DMS114 treated with DMSO at 0.1 percent for 48 hours (cell line): ENCODE measurements at regions not wholly inside any gene's neighbourhood (a gene's known extent, or its start where the extent isn't known, plus 50 kb on each side); places are given as distances from the start of the nearest gene placed in this dataset.
"Not testable (repeated sequence)": the region's sequence is repeated elsewhere in the genome, so short reads cannot be mapped to it uniquely, and the experiment has no call there.

Source experiments
- DNase-seq: peaks from one replicate; lab custom pipeline; 2025; ENCODE audit not compliant: unreplicated experiment; lab: John Stamatoyannopoulos, UW

DNA sequence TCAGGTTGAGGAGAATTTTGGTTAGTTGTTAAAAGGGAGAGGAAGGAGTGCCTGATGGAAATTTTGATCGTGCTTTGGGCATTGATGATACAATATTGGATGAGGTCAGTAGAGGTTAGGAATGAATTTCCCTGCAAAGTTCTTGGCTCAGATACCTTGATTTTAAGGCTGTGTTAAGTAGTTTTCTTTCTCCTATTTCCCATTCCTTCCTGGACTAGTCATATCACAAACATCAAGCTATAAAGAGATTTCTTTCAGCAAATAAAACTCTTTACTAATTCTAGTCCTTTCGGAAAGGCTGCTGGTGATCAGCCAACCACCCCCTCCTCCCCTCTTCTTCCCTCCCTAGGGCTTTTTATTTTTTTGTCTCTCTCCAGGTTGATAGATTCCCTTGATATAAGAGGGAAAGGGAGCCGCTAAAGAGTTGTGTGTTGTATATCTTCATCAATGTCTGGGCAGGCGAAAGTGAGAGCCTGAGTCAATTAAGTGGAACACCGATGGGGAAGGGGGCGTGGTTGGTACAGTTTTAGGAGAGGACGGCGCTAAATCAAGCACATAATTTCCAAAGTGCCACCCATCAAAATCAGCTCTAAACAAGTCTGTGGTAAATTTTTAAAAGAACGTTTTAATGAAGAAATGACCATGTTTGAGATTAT is 100.1 kb upstream of the PLXNA2 start:
- DNase-seq: no peak

DNA sequence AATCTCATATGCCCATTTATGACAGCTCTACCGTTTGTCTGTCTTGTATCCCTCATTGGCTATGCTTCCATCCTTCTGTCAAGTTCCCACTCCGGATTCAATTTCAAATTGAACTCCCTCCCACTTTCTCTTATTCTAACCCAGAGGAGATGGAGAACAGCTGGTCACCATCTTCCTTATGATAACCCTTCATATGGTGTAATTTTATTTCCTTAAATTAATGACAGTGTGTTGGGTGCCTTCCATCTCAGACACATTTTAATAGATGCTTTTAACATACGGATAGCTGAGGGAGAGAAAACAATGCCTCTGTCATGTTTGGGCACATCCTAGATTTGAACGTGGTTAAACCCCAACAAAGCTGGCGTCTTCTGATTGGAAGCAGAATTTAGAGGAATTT is 103.0 kb upstream of the PLXNA2 start:
- DNase-seq: no peak

DNA sequence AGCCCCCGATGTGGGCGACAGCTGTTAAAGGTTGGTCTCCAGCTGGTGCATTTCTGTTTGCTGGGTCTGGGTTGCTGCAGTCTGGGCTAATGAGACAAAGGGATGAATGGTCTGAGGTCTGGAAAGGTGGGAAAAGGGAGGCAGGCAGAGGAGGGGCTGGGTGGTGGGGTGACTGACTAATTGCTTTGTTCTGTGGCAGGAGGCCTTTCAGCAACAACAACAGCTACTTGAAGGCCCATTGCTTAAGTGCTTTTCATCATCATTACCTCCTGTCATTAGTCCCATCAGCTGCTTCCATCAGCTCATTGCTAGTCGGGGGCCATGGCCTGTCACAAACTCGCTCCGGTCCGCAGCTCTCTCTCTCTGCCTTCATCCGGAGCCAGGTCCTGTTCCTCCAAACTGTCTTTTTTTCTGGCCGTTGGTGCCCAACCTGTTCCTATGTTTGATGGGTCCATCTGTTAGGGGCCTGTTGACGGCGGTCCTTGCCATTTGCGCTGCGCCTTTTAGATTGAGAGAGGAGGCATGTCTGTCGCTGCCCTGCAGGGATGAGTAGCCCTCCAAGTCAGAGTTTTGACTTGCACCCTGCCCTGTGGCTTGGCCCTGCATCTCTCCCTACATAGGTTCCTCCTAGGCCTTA is 105.6 kb upstream of the PLXNA2 start:
- no peak for DNase-seq

DNA sequence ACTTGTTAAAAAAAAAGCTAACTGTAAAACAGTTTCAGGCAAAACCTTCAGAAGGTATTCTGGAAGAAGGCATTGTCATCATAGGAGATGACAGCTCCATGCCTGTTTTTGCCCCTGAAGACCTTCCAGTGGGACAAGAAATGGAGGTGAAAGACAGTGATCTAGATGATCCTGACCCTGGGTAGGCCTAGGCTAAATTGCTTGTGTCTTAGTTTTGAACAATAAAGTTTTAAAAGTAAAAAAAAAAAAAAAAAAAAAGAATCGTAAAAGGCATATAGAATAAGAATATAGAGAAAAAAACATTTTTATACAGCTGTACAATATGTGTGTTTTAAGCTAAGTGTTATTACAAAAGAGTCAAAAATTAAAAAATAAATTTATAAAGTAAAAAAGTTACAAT is 106.6 kb upstream of the PLXNA2 start:
- no peak for DNase-seq

DNA sequence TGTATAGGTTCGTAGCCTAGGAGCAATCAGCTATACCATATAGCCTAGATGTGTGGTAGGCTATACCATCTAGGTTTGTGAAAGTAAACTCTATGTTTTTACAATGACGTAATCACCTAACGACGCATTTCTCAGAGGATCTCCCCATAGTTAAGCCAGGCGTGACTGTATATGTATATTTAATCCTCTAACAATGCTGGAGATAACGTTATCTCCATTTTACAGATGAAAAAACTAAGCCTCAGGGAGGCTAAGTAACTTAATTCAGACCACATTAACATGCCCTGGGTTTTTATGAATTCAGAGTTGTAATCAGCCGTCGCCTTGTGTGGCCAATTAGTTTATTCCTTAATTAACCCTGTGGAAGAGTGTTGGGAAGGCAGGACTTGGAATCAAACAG is 107.7 kb upstream of the PLXNA2 start:
- no peak for DNase-seq

DNA sequence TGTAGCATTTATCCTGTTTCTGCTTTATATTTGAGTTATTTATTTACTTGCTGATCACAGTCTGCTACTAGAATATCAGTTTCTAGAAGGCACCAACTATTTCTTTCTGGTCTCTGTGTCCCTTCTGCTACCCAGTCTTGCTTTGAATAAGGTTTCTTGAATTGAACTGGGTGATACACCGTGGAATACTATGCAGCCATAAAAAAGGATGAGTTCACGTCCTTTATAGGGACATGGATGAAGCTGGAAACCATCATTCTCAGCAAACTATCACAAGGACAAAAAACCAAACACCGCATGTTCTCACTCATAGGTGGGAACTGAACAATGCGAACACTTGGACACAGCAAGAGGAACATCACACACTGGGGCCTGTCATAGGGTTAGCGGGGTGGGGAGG is 109.6 kb upstream of the PLXNA2 start:
- DNase-seq: not testable (repeated sequence)

DNA sequence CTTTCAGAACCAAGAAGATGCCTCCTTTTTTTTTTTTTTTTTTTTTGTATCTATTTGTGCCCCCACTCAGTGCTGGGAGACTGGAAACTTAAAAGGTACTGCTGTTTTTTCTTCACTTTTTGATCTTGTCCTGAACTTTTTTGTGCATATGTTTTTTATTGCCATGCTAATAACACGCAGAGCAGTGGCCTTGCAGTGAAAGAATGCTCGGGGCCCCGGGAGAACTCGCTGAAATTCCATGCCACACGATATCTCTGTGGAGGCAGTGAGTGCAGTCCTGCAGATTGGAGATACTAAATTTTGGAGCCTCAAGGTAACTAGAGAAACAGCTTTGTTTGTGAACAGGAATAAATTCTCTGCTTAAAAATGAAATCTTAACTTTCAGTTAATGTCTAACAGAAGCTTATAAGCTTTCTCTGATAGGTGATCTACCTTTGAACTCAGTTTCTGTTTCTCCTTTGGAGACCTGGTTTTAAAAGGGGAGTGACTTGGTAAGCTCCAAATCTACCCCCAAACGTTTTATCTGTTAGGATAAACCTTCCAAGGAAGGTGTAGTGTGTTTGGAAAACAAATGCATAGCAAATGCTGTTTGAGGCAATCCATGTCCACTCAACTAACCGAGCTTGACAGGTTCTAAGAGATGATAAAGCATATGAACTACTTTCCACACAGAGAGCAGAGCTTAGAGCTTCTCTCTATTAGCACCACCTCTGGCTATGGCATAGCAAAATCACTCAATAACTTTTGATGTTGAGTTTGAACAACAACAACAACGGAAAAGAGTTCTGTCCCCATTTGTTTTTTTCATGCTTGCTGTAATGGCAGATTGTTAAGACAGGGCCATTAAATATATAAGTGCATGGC is 113.7 kb upstream of the PLXNA2 start:
- no peak for DNase-seq

DNA sequence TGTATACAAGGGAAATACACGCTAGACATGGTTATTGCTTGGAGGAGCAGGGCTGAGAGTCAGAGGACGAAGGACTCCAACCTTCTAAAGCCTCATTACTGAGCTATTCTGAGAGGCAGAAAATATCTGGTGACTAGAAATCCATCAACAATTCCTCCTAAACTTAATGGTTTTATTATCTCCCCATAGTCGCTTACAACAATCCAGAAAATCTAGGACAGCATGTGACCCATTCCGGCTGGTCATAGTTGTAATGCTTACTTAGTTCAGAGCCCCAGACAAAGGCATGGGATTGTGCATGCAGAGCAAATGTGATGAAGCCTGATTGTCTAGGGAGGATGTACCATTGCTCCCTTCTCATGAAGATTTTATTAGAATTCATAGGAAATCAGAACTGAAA is 114.5 kb upstream of the PLXNA2 start:
- no peak for DNase-seq

DNA sequence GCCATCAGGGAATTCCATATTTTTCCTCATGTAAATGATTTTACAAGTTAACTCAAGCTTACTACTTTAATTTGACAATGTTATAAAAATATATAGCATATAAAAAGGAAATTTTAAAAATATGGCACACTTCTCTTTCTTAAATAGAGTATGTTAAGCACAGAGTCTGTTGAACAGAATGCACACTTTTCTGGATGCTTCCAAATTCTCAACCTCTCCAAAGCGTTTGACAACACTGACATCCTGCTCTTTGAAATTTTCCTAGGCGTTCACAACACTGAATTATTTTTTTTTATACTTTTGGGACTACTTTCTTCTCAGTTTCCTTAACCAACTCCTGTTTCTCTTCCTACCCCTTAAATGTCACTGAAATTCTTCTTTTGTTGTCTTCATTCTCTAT is 117.8 kb upstream of the PLXNA2 start:
- no peak for DNase-seq

DNA sequence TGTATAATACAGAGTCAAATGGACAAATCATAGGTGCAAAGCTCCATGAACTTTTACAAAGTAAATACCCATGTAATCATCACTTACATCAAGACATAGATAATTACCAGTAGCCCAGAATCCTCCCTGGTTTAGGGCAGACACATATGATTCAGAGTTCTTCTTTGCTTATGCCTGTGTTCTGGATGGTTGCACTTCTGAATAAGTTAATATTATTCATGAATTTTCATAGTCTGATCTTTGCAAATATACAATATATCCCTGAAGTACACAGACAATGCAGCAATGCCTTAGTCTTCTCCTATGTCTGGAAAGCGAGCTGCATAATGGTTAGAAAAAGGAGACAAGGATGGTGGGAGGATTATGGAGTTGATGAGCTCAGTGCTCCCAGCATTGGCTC is 122.4 kb upstream of the PLXNA2 start:
- no peak for DNase-seq

DNA sequence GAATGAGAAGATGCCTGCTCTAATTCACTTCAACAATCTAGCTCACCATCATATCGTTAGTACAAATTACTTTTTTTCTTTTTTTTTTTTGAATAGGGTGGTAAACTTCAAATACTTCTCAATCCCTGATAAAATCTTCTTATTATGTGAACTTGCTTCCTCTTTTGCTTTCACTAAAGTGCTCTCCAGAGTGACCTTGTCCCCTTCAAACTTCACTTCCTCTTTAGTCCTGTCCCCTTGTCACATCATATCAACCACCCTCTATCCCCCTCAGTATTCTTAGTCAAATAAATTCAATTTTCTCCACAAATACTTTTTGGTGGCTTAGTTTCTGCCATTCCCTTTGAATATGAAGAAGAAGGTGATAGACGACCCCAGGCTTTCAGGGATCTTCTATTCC is 124.9 kb upstream of the PLXNA2 start:
- no peak for DNase-seq

DNA sequence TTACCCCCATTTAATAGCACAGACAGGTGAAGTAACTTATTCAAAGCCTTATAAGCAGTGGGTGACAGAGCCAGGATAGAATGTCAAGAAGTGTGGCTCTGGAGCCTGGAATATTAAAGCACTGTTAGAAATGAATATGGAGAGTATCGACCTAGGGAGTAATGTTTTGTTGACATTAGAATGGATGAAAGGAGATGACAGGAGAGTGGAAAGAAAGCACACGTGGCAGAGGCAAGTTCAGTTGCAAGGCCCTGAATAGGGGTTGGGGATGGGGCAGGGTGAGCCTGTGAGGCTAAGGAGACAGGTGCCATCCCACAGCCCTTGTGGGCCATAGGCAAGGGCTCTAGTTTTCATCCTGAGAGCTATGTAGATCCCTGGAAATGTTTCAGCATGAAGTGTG is 125.5 kb upstream of the PLXNA2 start:
- no peak for DNase-seq

DNA sequence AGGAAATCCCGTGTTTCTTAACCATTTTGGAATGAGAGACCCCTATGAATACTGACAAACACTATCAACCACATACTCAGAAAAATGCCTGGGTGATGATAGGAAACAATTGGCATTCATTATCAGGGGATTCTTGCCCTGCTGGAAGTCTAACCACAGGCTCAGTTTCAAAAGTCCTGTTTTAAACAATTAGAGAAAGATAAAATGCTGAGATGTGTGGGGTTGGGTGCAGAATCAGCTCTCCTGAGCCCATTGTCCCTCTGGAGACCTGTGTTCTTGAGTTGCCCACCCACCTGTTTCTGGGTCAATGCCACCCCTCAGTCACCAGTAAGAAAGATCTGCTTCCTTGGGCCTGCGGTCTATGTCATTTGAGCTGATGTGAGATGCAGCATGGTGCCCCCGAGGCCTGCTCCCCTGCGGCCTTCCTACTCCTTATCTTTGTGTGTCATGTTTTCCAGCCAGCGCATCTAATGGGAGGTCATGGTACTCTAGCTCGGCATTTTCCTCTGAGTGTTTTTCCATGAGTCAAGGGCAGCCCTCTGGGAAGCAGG is 130.3 kb upstream of the PLXNA2 start:
- no peak for DNase-seq

DNA sequence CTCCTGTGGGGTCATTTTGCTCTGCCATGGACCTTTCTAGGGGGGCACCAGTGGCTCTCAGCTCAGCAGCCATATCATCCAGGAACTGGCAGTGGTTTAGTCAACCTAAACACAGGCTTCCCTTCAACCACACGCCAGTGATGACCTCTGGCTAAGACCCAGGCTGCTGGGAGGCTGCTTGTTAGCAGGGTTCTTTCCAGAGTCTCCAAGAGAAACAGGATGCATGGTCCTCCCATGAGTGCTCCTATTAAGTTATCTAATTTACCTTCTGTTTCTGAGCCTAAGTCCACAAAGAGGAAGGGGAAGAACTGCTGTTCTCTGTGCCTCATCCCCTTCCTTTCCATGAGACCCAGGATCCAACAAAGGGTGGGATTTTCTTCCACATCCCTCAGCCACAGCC is 137.3 kb upstream of the PLXNA2 start:
- DNase-seq: no peak

DNA sequence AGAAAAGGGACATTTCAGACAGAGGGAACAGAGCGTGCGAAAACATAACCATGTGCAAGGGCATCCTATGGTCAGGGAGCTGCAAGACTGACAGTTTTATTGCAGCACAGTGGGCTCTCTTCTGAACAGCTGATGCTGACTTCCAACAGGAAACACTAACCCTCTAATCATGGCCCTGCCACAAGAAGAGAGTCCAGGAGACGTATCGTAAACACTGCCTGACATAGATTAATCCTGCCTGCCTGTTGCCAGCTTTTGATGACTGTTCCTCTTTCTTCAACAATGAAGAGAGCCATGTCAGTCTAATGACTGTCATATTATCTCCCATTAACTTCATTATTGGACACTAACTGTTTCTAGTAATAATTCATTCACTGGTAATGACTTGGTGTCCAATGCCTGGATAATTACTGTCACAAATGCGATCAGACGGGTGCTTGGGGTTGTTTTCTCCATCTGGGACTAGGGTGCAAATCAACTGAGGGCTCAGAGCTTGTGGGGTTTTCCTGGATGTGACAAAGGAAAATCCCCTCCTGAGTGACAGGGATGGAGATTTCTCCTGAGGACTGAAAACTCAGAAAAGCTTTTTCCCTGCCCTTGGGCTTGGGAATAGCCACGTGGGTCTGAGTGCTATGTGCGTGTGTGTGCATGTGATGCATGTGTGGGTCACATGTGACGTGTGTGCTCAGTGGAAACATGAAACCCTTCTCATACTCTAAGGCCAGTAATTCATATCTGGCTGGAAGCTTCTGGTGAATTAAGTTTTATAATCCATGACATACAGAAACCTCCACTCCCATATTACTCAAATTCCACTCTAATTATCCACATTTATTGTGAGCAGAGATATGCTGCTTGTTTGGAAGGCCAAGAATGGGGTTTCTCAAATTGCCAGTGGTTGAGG is 144.0 kb upstream of the PLXNA2 start:
- DNase-seq: no peak

DNA sequence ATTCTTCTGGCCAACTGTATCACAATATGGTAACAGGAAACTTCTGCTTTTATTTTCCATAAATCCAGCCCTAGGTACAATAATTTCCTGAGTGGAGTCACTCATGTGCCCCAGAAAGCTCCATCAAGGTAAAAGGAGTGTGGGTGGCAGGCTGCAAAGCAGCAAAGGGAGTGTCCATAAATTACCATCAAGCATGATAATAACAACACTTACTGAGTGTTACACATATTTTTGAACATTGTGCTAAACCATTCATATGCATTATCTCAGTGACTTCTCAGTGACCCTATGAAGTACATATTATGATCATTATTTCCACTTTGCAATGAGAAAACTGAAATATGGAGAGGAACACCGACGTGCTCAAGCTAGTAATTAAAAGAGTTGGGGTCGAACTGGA is 149.2 kb upstream of the PLXNA2 start:
- no peak for DNase-seq

DNA sequence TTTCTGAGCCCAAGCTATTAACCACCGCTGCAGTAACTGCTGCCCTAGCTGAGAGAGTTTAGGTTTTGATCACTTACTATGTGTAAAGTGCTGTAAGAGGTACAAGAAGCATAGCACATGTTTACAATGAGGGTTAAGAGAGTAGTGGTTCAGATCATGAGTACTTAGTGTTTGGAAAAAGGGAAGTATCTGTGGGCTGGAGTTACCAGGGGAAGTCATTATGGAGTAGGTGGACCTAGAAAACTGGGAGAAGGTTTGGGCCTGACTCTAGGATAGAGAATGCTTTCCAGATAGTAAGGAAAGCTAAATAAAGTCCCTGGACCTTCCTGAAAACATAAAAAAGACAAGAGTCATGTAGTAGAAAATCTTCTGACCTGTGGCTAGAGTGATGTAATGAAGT is 149.6 kb upstream of the PLXNA2 start:
- DNase-seq: no peak

DNA sequence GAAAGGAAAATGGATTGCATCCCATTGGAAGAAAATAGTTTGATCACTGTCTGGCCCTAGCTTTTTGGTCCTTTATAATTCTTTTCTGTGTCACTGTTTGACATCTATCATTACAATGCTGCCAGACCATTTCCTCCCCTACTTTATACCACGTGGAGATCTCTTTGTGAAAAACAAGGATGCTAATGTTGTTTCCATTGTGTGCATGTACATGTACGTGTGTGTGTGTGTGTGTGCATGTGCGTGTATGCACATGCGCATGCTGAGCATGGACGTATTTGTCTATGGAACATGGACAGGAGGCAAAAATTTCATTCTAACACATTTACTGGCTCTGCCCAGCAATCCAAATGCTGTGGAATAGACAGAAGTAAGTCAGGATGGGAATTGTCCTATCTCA is 153.1 kb upstream of the PLXNA2 start:
- DNase-seq: no peak

DNA sequence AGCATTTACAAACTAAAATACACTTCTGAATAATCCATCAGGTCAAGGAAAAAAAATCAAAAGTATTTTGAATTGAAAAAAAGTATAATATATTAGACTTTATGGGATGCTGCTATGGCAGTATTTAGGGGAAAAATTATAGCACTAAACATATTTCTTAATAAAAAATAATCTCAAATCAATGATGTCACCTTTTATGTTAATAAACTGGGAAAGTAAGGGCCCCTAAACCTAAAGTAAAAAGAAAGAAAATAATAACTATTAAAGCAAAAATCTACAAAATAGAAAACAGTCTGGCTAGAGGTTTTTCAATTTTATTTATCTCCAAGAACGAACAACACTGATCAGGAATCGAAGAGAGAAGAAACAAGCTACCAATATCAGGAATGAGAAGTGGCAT is 160.8 kb upstream of the PLXNA2 start:
- DNase-seq: no peak

DNA sequence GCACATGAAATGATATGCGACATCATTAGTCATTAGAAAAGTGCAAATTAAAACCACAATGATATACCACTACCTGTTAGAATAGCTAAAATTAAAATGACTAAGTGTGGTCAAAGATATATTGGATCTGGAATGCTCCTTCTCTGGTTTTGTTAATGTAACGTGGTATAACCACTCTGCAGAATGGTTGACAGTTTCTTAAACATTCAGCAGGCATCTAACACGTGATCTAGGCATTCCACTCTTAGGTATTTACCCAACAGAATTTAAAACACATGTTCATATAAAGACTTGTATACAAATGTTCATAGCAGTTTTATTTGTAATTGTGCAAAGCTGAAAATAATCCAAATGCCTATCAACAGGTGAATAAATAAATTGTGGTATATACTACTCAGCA is 165.0 kb upstream of the PLXNA2 start:
- DNase-seq: no peak

DNA sequence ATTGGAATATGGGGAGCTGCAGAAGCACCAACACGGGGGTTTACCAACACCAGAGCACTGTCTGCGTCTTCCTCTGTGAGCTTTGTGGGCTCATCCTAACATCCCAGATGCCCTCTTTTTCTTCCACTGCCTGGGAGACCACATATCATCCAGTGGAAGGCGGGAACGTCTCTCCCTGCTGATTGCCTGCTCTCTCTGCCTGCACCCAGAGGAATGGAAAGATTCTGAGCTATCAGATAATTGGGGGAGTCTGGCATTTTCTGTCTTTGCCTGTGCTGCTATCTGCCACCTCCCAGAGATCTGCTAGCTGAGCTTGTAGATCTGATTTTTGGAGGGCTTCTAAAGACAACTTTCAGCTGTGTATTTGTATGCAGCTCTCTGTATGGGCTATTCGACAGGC is 166.2 kb upstream of the PLXNA2 start:
- DNase-seq: no peak
